GM21576 (cell line): ENCODE measurements at regions not wholly inside any gene's neighbourhood (a gene's known extent, or its start where the extent isn't known, plus 50 kb on each side); places are given as distances from the start of the nearest gene placed in this dataset.
A peak's percentile ranks its signal among the peaks of the same experiment; 100 is the strongest.

ENCODE experiments used
- ATAC-seq: cut with Tn5 transposase; IDR thresholded peaks from one replicate; pipeline ENCODE4 v1.9.1; 2021; ENCODE audit warnings: mild to moderate bottlenecking, moderate library complexity; ENCODE audit not compliant: unreplicated experiment

DNA sequence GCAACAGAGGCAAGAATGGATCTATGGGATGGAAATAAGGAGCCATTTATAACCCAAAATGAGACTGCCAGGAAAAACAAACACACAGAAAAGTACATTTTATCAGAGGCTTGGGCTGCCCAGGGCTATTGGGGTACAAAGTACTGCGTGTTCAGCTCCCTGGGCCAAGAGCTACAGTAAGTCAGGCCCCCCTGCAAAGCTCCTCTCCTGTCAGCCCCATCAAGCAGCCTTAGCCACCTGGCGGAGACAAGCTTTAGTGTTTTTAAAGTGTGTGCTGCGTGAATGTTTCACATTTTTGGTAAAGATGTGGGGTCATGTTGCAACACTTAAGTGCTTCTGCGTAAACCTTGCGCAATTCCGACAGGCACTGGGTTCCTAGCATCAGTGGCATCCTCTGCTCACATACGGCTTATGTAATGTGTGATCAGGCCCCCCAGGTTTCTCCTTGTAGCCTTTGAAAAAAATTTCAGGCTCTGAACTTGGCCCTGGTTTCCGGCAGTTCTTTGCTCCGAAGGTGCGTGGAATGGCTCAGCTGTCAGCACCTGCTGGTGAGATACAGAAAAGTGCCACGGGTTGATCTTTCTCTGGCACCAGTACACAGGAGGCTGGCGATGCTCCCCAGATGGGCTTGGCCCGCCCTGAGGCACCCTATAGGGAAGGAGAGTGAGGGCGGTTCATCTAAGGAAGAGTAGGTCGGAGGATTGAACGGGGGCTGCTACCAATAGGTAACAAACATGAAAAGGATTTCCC lies 198.7 kb upstream of the EEA1 start:
- ATAC-seq: no peak

DNA sequence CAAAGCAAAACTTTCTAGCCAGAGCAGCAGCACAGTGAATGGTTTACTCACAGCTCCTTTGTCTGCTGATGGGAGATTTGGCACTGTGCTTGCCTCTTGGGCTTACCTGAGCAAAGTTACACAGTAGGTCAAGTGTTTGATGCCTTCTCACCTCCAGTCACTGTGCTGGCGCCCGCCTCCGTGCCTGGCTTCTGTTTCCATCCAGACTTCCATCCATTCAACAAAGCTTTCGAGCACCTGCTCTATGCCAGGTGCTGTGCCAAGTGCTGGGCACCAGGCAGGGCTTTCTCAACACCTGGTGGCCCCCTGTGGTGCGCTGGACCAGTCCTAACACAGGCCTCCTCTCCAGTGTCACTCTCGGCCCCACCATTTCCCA lies 199.2 kb upstream of the EEA1 start:
- ATAC-seq: no peak

DNA sequence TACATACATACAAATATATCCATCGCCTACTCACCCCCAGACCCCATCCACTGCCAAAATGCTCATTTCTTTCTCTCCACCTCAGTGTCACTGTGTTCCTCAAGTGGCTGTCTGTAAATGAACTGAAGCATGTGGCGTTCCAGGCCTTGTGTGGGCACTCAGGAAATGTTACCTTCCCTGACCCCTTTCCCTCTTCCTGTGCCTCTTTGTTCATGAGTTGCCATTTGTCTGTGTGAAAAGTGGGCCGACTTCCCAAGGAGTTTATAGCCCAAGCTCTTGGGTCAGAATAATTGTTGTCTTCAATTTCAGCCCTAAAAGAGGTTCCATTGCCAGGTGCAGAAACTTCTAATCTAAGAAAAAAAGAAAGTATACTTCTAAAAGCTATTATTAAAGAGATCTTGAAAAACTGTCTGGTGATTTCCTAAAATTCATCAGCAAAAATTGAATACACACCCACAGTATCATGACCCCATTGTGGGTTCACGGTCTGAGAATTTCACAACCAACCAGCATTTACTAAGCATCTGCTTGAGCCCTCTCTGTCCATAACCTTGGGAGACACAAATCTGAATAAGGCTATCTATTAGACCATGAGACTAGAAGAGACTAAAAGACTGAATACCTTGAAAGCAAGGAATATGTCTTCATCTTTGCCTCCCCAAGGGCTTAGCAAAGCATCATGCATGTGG lies 201.4 kb upstream of the EEA1 start:
- ATAC-seq: no peak

DNA sequence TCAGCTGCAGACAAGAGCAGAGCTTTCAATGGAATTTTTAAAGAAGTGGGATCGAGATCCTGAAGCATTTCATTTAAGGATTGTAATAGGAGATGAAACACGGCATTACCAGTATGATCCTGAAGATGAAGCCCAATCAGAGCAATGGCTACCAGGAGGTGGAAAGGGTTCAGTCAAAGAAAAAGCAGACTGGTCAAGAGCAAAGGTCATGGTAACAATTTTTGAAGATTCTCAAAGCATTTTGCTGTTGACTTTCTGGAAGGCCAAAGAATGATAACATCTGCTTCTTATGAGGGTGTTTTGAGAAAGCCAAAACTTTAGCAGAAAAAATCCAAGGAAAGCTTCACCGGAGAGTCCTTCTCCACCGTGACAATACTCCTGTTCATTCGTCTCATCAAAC lies 204.3 kb upstream of the EEA1 start:
- no peak for ATAC-seq

DNA sequence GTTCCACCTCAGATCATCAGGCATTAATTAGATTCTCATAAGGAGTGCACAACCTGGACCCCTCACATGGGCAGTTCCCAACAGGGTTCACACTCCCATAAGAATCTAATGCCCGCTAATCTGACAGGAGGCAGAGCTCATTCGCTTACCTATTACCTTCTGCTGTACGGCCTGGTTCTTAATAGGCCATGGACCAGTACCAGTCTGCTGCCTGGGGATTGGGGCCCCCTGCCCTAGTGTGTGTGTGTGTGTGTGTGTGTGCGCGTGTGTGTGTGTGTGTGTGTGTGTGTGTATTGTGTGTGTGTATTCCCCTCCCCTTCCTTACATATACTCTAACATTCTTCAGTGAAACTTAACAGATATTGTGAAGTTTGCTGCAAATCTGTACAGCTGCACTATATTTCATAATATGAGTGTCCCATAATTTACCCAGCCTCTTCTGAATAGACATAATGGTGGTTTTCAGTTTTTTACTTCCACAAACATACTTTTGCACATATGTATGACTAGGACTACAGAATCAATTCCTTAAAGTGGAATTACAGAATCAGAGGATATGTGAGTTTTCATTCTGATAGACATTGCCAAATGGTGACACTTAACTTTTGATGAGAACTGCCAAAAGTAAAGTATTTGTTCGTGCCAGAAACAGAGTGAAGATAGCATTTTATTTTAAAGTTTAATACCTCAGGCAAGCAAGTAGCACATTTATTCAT lies 205.2 kb upstream of the EEA1 start:
- ATAC-seq: no peak

DNA sequence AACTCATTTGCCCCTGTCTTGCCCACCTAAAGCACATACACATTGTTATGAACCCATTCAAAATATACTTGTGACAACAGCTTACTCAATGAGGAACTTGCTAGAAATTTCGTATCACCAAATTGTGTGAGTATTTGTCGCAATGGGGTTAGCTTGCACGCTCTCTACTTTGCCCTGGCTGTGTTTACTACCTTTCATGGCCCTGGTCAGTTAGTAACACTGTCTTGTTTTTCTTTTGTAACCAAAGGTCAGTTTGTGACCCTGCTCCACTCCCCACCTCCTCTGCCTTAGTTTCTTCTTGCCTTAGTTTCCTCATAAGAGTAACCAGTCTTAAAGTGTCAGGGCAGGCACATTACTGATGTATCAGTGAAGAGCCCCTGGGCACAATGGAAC lies 205.8 kb upstream of the EEA1 start:
- no peak for ATAC-seq

DNA sequence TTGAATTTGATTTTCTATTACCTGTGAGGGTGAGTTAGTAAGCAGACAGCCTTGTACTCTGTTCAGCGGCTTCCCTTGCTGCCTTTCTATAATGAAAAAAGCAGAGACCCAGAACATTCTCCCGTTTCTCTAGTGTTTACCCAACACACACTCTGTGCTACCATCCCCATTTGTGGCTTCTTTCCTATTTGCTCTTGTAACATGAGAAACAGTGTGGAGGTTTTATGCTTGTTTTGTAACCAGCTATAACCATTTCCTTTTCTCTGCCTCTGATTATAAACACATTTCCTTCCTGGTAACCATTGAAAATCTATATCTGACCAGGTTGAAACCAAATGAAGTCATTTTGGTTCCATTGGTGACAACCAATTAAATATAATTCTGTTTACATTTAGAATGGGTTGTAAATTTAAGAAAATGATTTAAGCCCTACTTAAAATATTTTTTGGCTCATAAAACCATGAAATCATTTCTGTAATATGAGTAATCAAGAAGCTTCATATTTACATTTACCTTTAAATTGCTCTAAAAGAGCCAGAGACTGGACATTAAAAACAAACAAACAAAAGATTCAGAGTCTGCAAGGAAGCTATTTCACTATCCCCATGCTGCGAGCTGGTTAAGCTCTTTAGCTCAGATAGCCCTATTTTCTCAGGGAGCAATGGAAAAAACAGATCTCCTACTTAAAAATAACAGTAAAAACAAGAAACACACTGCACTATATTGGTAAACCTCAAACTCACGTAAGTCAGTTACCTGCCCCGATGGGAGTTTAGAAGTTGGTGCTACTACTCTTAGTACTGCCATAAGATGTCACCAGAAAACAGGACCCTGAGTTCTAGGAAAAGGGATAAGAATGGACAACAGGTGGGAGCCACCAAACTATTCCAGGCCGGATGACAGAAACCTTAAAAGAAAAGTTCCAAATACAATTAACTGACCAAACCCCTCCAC lies 206.5 kb upstream of the EEA1 start:
- ATAC-seq: no peak

DNA sequence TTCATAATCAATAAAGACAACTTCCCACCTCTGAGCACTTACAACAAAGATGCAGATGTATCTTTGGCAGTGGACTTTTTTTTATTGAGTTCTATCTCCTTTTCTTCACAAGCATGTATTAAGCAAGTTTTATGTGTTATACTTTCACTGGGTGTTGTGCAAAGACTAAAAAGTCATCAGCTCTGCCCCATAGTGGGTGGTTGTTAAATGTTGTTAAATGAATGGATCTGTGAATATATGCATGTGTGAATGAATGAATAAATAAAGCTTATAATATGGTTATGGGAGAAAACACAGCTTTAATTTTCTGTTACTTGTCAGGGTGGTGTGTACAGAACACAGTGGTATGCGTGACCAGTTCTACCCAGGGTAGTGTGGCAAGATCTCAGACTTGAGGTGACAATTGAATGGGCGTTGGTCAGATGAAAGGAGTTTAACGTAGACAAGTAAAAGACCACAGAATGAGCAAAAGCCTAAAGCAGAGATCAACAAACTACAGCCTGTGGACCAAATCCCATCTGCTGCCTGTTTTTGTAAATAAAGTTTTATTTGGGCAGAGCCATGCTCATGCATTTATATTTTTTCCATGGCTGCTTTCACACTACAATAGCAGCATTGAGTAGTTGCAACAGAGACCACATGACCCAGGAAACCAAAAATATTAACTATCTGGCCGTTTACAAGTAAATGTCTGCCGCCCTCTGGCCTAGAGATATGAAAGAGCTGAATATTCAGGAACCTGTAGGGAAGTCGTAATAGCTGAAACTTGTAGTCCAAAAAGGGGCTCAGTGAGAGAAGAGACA lies 207.4 kb upstream of the EEA1 start:
- ATAC-seq: no peak

DNA sequence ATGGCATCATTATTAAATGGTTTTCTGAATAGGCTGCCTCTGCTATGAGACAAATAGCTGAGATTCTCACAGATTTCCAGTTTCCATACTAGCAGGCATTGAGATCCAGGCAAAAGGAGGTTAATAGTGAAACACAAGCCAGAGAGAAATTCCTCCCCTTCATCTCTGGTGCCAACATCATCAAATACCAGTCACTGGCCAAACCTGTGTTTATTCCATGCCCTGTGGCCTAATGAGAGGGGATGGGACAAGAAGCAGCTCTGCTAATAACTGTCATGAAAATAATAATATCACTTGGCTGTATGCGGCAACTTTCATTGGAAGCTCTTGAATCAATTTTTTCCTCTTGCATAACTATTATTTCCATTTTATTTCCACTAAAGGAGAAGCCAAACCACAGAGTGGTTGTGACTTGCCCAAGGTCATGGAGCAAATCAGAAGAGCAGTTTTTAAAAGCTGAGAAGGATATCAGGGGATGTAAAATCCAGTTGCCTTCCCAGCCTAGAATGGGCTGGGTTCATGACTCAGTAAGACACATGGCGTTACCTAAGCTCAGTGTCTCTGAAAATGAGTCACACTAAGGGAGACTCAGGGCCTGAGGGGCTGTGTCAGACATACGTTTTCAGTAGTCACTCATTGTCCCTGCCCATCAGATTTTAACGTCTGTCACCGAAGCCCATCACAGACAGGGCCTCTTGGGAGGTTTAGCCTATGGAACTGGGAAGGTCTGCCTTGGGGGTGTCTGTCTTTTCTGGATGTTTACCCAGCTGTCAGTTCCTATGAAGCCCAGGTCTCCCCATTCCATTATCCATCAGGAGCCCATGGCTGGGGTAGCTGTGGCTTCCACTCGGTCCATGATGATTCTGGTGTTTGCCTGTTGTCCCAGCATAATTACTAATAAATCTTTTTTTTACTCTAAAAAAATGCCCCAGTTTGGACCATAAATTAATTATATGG lies 208.8 kb upstream of the EEA1 start:
- peak; percentile 38 for ATAC-seq

DNA sequence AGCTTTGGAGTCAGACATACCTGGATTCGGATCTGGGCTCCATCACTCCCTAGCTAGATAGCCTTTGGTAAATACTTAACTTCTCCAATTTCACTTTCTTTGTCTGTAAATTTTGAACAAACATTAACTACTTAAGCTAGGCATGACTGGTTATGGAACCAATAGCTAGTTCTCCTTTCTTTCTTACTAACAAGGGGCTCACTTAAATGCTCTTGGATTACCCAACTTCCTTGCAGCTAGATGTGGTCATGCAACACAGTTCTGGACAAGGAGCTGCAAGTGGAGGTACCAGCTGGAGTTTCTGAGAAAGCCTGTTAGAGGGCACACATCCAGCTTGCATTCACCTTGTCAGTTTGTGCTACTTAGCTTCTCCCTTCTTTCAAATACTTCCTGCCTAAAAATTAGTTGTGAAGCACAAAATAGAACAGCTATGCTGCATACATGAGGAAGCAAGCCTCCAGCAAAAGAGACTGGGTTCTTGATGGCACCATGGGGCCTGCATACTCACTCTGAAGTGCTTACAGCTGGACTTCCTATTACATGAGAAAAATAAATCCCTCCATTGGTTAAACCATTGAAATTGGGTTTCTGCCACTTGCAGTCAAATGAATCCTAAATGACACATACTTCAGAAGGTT lies 210.1 kb upstream of the EEA1 start:
- ATAC-seq: peak; percentile 45

DNA sequence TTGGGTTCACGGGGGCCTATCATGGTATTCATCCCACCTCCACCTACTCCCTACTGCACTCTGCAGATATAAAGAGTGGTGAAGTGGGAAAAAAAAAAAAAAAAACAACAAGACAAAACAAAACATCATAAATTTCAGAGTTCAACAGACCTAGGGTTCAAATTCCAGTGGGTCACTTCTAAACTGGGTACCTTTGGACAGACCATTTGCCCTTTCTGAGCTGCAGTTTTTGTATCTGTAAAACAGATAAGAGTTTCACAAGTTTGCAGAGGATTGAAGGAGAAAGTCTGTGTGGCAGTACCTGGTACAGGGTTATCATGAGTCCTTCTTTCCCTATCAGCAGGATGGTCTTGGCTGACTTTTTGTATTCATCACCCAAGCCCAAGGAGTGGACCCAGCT lies 211.2 kb upstream of the EEA1 start:
- ATAC-seq: no peak

DNA sequence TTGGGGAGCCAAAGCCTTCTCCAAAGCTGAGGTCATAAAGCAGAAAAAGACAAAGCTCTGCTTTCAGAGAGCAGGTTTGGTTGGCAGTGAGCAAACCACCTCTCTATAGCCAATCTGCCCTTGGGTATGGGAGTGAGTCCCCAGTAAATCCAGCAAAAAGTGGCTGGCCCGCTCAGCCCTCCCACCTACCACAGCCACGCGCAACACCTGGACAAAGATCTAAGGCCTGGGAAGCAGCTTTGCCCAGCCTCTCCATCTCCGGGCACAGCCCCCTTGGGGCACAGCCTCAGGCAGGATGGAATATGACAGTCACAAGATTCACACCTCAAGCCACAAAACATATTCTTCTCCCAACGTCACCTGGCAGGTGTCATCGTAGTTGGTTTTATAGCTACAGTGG lies 211.7 kb upstream of the EEA1 start:
- no peak for ATAC-seq

DNA sequence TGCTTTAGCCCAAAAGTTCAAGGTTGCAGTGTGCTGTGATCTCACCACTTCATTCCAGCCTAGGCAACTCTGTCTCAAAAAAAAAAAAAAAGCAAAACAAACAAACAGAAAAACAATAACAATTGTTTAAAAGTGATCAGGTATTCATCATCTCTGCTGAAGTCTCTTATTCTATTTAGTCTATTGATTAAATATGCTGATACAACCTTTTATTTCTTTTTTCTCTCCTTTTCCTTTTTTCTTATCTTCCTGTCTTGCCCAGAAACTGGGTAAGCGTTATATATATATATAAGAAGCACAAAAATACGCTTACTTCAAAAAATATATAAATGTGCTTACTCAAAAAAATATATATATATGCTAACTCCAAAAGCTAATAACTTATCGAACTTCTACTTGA lies 213.8 kb upstream of the EEA1 start:
- ATAC-seq: no peak

DNA sequence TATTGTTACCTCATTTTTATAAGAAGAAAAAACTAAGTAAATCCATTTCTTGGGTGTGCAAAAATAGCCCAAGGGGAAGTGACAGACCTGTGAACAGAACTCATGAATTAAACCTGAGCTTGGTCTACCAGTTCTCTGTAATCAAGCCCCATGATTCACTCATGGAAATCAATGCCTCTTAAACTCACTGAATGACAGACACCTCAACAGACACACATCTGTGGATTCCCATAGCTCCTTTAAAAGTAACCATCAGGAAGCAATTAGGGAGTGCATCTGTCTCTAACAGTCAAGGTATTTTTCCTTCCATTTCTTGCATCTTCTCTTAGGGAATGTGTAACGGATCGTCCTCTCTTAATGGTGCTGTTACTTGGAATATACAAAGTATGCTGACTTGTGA lies 215.0 kb upstream of the EEA1 start:
- no peak for ATAC-seq

DNA sequence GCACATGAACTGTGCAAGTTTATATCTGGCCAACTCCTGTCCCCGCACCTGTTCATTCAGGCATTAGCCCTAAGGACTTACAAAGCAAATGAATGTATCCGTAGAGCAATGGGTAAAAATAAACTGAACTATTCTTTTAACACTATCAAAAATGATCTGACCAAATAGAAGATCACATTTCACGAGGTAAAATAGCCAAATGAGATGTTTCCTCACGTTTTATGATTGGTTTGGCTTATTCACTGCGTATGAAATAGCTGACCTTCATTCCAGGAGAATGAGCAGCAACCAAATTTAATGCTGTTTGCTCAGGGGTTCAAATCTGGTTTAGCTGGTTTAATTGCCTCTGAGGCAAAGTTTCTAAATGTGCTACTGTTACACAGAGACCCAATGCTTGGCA lies 216.0 kb upstream of the EEA1 start:
- ATAC-seq: no peak

DNA sequence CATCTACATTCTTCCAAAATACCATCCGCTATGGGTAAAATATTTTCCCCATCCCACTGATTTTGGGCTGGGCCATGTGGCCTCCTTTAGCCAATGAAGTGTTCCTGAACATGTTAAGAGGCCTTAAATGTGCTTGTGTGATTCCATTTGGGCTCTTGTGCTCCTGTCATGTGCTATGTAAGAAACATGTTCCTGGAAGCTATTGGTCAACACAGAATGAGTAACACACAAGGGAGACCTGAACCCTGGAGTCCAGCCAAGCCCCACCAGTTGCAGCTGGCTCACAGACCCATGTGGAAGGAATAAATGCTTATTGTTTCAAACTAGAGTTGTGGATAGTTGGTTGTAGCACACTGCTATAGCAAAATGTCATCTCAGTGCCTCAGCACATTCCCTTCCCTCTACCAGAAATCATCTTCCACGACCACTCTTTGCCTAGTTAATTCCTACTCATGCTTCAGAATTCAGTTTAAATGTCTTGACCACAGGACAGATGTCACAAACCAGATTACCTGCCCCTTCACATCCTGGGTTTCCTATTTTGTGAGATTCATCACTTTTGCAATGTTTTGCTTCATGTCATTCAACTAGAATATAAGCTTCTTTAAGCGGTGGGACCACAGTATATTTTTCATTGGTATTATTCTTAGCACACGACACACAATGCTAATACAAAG lies 217.3 kb upstream of the EEA1 start:
- ATAC-seq: no peak

DNA sequence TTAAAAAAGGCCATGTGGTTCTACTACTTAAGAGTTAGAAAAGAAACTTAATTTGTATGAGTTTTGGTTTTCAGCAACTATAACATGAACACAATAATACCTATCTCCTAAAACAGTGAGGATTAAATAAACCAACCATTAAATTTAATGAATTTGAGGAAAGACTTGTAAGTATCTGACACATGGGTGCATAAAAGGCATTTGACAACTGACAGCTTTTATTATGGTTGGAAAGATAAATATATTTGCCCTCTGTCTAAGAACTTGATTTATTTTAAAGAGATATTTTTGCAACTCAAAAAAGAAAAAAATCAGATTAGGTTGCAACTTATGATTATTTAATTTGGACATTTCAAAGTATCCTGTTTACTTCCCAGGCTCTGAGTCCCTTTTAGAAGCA lies 217.9 kb upstream of the EEA1 start:
- ATAC-seq: no peak

DNA sequence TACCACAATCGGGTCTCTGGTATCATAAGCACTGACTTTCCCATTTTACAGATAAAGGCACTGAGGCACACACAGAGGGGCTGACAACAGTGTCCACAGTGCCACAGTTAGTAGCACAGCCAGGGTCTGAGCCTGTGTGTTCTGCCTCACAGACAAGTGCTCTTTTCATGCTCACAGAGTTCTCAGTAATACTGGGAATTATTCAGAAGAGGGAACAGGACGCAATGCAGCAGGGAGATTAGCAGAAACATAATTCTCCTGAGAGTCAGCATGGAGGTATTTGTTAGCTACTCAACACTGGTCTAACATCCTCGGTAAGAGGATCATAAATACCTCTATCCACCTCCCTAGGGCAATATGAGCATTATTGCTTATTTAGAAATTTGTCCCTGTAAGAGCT lies 219.3 kb upstream of the EEA1 start:
- ATAC-seq: no peak
